Keratinocyte (primary cell): ENCODE measurements at regions not wholly inside any gene's neighbourhood (a gene's known extent, or its start where the extent isn't known, plus 50 kb on each side); places are given as distances from the start of the nearest gene placed in this dataset.

Experiments used
- EZH2 ChIP-seq: IDR thresholded peaks from one replicate; pipeline ENCODE4 v1.6.1; 2012; ENCODE audit warnings: inconsistent platforms, mild to moderate bottlenecking, low read length, moderate library complexity
- TF ChIP-seq, protein P1 (sequence below), 3 experiments: IDR thresholded peaks in 1 of 3; conservative IDR thresholded peaks in 1 of 3; optimal IDR thresholded peaks in 1 of 3; 2 replicates in 2 of 3; 3 replicates in 1 of 3; pipeline versions ENCODE3 to v1.5.1; 2011; ENCODE audit warnings: low read length in 3 of 3, mild to moderate bottlenecking in 3 of 3, moderate library complexity in 2 of 3, control low read depth in 1 of 3, inconsistent platforms in 1 of 3; ENCODE audit not compliant: insufficient read depth in 2 of 3; ENCODE audit errors: extremely low read depth in 1 of 3

GRCh38 chr7:25486656-25487055, 258.4 kb upstream of the NPVF start:
- TF ChIP-seq, protein P1, sequence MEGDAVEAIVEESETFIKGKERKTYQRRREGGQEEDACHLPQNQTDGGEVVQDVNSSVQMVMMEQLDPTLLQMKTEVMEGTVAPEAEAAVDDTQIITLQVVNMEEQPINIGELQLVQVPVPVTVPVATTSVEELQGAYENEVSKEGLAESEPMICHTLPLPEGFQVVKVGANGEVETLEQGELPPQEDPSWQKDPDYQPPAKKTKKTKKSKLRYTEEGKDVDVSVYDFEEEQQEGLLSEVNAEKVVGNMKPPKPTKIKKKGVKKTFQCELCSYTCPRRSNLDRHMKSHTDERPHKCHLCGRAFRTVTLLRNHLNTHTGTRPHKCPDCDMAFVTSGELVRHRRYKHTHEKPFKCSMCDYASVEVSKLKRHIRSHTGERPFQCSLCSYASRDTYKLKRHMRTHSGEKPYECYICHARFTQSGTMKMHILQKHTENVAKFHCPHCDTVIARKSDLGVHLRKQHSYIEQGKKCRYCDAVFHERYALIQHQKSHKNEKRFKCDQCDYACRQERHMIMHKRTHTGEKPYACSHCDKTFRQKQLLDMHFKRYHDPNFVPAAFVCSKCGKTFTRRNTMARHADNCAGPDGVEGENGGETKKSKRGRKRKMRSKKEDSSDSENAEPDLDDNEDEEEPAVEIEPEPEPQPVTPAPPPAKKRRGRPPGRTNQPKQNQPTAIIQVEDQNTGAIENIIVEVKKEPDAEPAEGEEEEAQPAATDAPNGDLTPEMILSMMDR (optimal IDR thresholded peaks at IDR 0.05 in 1 of 3, IDR thresholded peaks at IDR 0.05 in 1 of 3, conservative IDR thresholded peaks at IDR 0.05 in 1 of 3; ENCODE audit: extremely low read depth in 1 of 3, insufficient read depth in 2 of 3, low read length in 3 of 3) = no peak
- no peak for TF ChIP-seq EZH2
